Chondrocyte (in vitro differentiated cells): ENCODE measurements at regions not wholly inside any gene's neighbourhood (a gene's known extent, or its start where the extent isn't known, plus 50 kb on each side); places are given as distances from the start of the nearest gene placed in this dataset.

Experiments
- DNase-seq: peaks from one replicate; pipeline ENCODE4 v3.0.0; 2021; ENCODE audit warnings: mixed read lengths, low spot score
- H3K27ac Mint-ChIP-seq: one replicate; pipeline ENCODE4 v1.8.0; 2021; ENCODE audit warnings: mild to moderate bottlenecking, moderate library complexity, mixed read lengths; ENCODE audit not compliant: unreplicated experiment
- H3K27me3 Mint-ChIP-seq: 2 replicates; pipeline ENCODE4 v1.8.0; 2021; ENCODE audit warnings: low read depth, mixed read lengths
- H3K36me3 Mint-ChIP-seq: 2 replicates; pipeline ENCODE4 v1.8.0; 2021; ENCODE audit warnings: low read depth, mixed read lengths
- H3K4me1 Mint-ChIP-seq: 2 replicates; pipeline ENCODE4 v1.8.0; 2021; ENCODE audit warnings: low read depth, mild to moderate bottlenecking, mixed read lengths
- H3K4me3 Mint-ChIP-seq: one replicate; pipeline ENCODE4 v1.8.0; 2021; ENCODE audit warnings: mild to moderate bottlenecking, moderate library complexity, mixed read lengths; ENCODE audit not compliant: unreplicated experiment
- H3K9me3 Mint-ChIP-seq: 2 replicates; pipeline ENCODE4 v1.8.0; 2021; ENCODE audit warnings: low read depth, mixed read lengths
- CTCF ChIP-seq: fragments of 200-600 bp; sonication (generic); IDR thresholded peaks from 2 replicates; pipeline ENCODE4 v1.5.0; 2021; ENCODE audit warnings: antibody characterized with exemption, mild to moderate bottlenecking, moderate library complexity

- no peak overlapping the region for H3K27ac Mint-ChIP-seq
- peaks cover 2% of the 10 kb centered on the region for H3K27me3 Mint-ChIP-seq
- H3K4me1 Mint-ChIP-seq = no peaks in the 10 kb centered on the region
- H3K4me3 Mint-ChIP-seq = no peak overlapping the region
- H3K9me3 Mint-ChIP-seq = peaks cover under 1% of the 10 kb centered on the region
- no peaks in the 10 kb centered on the region for H3K36me3 Mint-ChIP-seq
- no peak for DNase-seq
- TF ChIP-seq CTCF = no peak
These were observed 367.3 kb downstream of the GRIA2 start for GRCh38 chr4:157587681-157588423.

GRCh38 chr4:157582141-157582540, 361.6 kb downstream of the GRIA2 start:
- DNase-seq = no peak
- Mint-ChIP-seq H3K4me1 (no peaks in the 10 kb centered on the region), H3K36me3 (no peaks in the 10 kb centered on the region), H3K27ac (no peak overlapping the region), H3K27me3 (no peaks in the 10 kb centered on the region), H3K9me3 (peaks cover 5% of the 10 kb centered on the region), H3K4me3 (no peak overlapping the region)
- TF ChIP-seq CTCF = no peak

GRCh38 chr4:157576671-157577217, 356.2 kb downstream of the GRIA2 start:
- Mint-ChIP-seq H3K4me3 (no peak overlapping the region), H3K27ac (no peak overlapping the region), H3K27me3 (peaks cover 5% of the 10 kb centered on the region), H3K36me3 (no peaks in the 10 kb centered on the region), H3K9me3 (no peaks in the 10 kb centered on the region), H3K4me1 (no peaks in the 10 kb centered on the region)
- no peak for TF ChIP-seq CTCF
- DNase-seq = no peak

- DNase-seq = peak; percentile 87
- TF ChIP-seq CTCF = no peak
- Mint-ChIP-seq H3K4me3 (no peak overlapping the region), H3K9me3 (no peaks in the 10 kb centered on the region), H3K36me3 (no peaks in the 10 kb centered on the region), H3K27ac (no peak overlapping the region), H3K27me3 (peaks cover 8% of the 10 kb centered on the region), H3K4me1 (no peaks in the 10 kb centered on the region)
These were observed 354.8 kb downstream of the GRIA2 start for GRCh38 chr4:157575339-157575738.

- no peak overlapping the region for H3K4me3 Mint-ChIP-seq
- no peak for DNase-seq
- H3K27me3 Mint-ChIP-seq = peaks cover 8% of the 10 kb centered on the region
- H3K9me3 Mint-ChIP-seq = no peaks in the 10 kb centered on the region
- H3K27ac Mint-ChIP-seq = no peak overlapping the region
- no peak for TF ChIP-seq CTCF
- H3K36me3 Mint-ChIP-seq = no peaks in the 10 kb centered on the region
- no peaks in the 10 kb centered on the region for H3K4me1 Mint-ChIP-seq
These were observed 354.1 kb downstream of the GRIA2 start for GRCh38 chr4:157574606-157575005.
